ENCODE measurements at regions not wholly inside any gene's neighbourhood (a gene's known extent, or its start where the extent isn't known, plus 50 kb on each side); places are given as distances from the start of the nearest gene placed in this dataset.
"Not testable (repeated sequence)": the region's sequence is repeated elsewhere in the genome, so short reads cannot be mapped to it uniquely, and the experiment has no call there.

DNA sequence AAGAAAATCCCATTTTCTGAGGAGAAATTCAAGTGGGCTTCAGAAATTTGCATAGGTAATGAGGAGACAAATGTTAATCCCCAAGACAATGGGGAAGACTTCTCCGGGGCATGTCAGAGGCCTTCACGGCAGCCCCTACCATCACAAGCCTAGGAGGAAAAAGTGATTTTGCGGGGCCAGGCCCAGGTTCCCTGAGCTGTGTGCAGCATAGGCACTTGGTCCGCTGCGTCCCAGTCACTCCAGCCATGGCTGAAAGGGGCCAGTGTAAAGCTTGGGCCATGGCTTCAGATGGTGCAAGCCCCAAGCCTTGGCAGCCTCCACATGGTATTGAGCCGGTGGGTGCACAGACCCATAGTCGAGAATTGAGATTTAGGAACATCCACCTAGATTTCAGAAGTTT, 570.7 kb downstream of the KCNA4 start:
- Histone ChIP-seq H3K27me3 (ENCODE audit: insufficient read depth, low read depth, severe bottlenecking) (no peaks in the 10 kb centered on the region), H3K36me3 (no peaks in the 10 kb centered on the region), H3K4me3 (ENCODE audit: low read depth, low read length) (no peak overlapping the region), H3K9me3 (ENCODE audit: severe bottlenecking) (no peaks in the 10 kb centered on the region), H3K27ac (no peak overlapping the region)
- TF ChIP-seq, protein P1, sequence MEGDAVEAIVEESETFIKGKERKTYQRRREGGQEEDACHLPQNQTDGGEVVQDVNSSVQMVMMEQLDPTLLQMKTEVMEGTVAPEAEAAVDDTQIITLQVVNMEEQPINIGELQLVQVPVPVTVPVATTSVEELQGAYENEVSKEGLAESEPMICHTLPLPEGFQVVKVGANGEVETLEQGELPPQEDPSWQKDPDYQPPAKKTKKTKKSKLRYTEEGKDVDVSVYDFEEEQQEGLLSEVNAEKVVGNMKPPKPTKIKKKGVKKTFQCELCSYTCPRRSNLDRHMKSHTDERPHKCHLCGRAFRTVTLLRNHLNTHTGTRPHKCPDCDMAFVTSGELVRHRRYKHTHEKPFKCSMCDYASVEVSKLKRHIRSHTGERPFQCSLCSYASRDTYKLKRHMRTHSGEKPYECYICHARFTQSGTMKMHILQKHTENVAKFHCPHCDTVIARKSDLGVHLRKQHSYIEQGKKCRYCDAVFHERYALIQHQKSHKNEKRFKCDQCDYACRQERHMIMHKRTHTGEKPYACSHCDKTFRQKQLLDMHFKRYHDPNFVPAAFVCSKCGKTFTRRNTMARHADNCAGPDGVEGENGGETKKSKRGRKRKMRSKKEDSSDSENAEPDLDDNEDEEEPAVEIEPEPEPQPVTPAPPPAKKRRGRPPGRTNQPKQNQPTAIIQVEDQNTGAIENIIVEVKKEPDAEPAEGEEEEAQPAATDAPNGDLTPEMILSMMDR (IDR thresholded peaks at IDR 0.05; ENCODE audit: low read depth, low read length): no peak
- DNase-seq: no peak

DNA sequence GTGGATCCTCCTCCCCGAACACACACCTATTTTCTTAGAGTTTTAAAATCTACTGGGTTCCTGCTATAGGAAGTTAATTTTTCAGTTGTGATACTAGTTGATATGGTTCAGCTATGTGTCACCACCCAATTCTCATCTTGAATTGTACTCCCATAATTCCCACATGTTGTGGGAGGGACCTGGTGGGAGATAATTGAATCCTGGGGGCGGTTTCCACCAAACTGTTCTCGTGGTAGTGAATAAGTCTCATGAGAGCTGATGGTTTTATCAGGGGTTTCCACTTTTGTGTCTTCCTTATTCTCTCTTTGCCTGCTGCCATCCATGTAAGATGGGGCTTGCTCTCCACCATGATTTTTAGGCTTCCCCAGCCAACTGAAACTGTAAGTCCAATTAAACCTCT, 571.6 kb downstream of the KCNA4 start:
- not testable (repeated sequence) for H3K4me3 ChIP-seq (ENCODE audit: low read depth, low read length); H3K9me3 ChIP-seq (ENCODE audit: severe bottlenecking); DNase-seq; H3K36me3 ChIP-seq; H3K27ac ChIP-seq; H3K27me3 ChIP-seq (ENCODE audit: insufficient read depth, low read depth, severe bottlenecking)

- no peaks in the 10 kb centered on the region for H3K27me3 ChIP-seq (ENCODE audit: insufficient read depth, low read depth, severe bottlenecking)
- H3K4me3 ChIP-seq (ENCODE audit: low read depth, low read length): no peak overlapping the region
- no peak for DNase-seq
- TF ChIP-seq, protein P1 (IDR thresholded peaks at IDR 0.05; ENCODE audit: low read depth, low read length): no peak
- H3K36me3 ChIP-seq: no peaks in the 10 kb centered on the region
- H3K27ac ChIP-seq: no peak overlapping the region
- no peaks in the 10 kb centered on the region for H3K9me3 ChIP-seq (ENCODE audit: severe bottlenecking)
Measured at GRCh38 chr11:29438815-29439214, 578.0 kb downstream of the KCNA4 start.

DNA sequence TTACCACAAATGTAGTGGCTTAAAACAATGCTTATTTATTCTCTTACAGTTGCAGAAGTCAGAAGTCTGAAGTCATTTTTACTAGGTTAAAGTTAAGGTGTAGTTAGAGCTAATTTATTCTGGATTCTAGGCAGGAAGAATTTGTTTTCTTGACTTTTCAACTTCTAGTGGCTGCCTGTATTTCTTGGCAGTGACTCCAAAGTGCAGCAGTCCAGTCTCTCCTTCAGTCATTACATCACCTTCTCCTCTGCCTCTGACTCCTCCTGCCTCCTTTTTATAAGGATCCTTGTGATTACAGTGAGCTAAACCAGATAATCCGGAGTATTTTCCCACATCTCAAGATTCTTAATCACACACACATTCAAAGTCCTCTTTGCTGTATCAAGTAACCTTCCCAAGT, 581.4 kb downstream of the KCNA4 start:
- TF ChIP-seq, protein P1 (IDR thresholded peaks at IDR 0.05; ENCODE audit: low read depth, low read length): no peak
- H3K27ac ChIP-seq: no peak overlapping the region
- DNase-seq: no peak
- no peaks in the 10 kb centered on the region for H3K36me3 ChIP-seq
- H3K9me3 ChIP-seq (ENCODE audit: severe bottlenecking): no peaks in the 10 kb centered on the region
- no peak overlapping the region for H3K4me3 ChIP-seq (ENCODE audit: low read depth, low read length)
- H3K27me3 ChIP-seq (ENCODE audit: insufficient read depth, low read depth, severe bottlenecking): no peaks in the 10 kb centered on the region

GRCh38 chr11:29432719-29433325, 584.0 kb downstream of the KCNA4 start:
- DNase-seq: no peak
- H3K4me3 ChIP-seq (ENCODE audit: low read depth, low read length): no peak overlapping the region
- no peak overlapping the region for H3K27ac ChIP-seq
- H3K36me3 ChIP-seq: no peaks in the 10 kb centered on the region
- no peaks in the 10 kb centered on the region for H3K9me3 ChIP-seq (ENCODE audit: severe bottlenecking)
- H3K27me3 ChIP-seq (ENCODE audit: insufficient read depth, low read depth, severe bottlenecking): no peaks in the 10 kb centered on the region
- TF ChIP-seq, protein P1 (IDR thresholded peaks at IDR 0.05; ENCODE audit: low read depth, low read length): no peak

GRCh38 chr11:29405305-29405704, 611.5 kb downstream of the KCNA4 start:
- TF ChIP-seq, protein P1 (IDR thresholded peaks at IDR 0.05; ENCODE audit: low read depth, low read length): no peak
- H3K9me3 ChIP-seq (ENCODE audit: severe bottlenecking): no peaks in the 10 kb centered on the region
- no peaks in the 10 kb centered on the region for H3K36me3 ChIP-seq
- H3K4me3 ChIP-seq (ENCODE audit: low read depth, low read length): no peak overlapping the region
- no peak for DNase-seq
- H3K27me3 ChIP-seq (ENCODE audit: insufficient read depth, low read depth, severe bottlenecking): no peaks in the 10 kb centered on the region
- no peak overlapping the region for H3K27ac ChIP-seq
